ENCODE measurements at regions not wholly inside any gene's neighbourhood (a gene's known extent, or its start where the extent isn't known, plus 50 kb on each side); places are given as distances from the start of the nearest gene placed in this dataset.

GRCh38 chr1:14309984-14310383 lies 288.5 kb upstream of the KAZN start:
- H3K36me3 ChIP-seq, result no peaks in the 10 kb centered on the region
- ATAC-seq (no peak), DNase-seq (no peak)
- peaks cover 0 to 6% (median 0%) of the 10 kb centered on the region in 7 donors for H3K27me3 ChIP-seq
- peaks cover 0 to 4% (median 0%) of the 10 kb centered on the region in 9 donors for H3K4me1 ChIP-seq
- TF ChIP-seq, protein P1, sequence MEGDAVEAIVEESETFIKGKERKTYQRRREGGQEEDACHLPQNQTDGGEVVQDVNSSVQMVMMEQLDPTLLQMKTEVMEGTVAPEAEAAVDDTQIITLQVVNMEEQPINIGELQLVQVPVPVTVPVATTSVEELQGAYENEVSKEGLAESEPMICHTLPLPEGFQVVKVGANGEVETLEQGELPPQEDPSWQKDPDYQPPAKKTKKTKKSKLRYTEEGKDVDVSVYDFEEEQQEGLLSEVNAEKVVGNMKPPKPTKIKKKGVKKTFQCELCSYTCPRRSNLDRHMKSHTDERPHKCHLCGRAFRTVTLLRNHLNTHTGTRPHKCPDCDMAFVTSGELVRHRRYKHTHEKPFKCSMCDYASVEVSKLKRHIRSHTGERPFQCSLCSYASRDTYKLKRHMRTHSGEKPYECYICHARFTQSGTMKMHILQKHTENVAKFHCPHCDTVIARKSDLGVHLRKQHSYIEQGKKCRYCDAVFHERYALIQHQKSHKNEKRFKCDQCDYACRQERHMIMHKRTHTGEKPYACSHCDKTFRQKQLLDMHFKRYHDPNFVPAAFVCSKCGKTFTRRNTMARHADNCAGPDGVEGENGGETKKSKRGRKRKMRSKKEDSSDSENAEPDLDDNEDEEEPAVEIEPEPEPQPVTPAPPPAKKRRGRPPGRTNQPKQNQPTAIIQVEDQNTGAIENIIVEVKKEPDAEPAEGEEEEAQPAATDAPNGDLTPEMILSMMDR (IDR thresholded peaks at IDR 0.05), result no peak
- intact Hi-C loops (cut with DNase I), result no loop called here
- H3K4me3 ChIP-seq, result no peak overlapping the region
- no peak overlapping the region for H3K27ac ChIP-seq
- 76 to 78% methylated on average over 3 of the region's 3 CpGs for WGBS, 2 donors
- H3K9me3 ChIP-seq, result peaks cover 0 to 10% (median 0%) of the 10 kb centered on the region in 11 donors

- Histone ChIP-seq H3K9me3 (peaks cover 0 to 10% (median 0%) of the 10 kb centered on the region in 11 donors), H3K36me3 (no peaks in the 10 kb centered on the region), H3K4me3 (no peak overlapping the region), H3K4me1 (no peaks in the 10 kb centered on the region), H3K27ac (no peak overlapping the region), H3K27me3 (peaks cover 0 to 4% (median 0%) of the 10 kb centered on the region in 7 donors)
- DNase-seq, result no peak
- ATAC-seq, result no peak
- intact Hi-C loops (cut with DNase I), result no loop called here
- TF ChIP-seq, protein P1 (IDR thresholded peaks at IDR 0.05), result no peak
- 89 to 90% methylated on average over 9 of the region's 9 CpGs for WGBS, 2 donors
Measured at GRCh38 chr1:14310476-14310875, 288.0 kb upstream of the KAZN start.

DNA sequence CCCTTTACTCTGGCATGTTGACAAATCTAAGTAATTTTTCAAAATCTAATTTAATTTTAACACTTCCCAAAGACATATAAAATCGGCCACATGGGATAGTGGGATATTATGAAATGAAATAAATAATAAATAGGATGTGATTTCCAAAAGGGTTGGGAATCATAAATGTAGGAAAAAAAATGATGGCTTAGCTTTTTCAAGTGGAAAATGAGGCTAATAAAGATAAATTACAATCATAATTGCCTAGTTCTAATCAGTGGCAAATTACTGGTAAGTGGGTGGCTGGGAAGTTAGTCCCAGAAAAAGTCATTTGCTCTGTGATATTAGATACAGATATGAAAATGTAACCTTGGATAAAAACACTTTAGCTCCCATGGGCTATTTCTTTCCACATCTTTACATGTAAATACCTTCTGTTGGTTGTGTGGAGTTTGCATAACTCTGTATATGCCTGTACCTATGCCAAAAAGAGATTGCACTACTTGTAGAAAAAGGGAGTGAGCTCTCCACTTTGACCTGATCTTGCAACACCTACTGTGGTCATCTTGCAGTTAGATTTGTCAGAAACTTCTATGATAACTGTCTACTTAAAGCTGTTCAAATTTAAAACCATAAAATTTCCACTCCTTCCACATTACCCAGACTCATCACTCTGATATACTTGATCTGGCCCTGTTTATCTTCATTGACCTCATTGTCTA lies 284.6 kb upstream of the KAZN start:
- WGBS, 2 donors, result 82 to 89% methylated on average over 1 of the region's 1 CpG
- no peaks in the 10 kb centered on the region for H3K36me3 ChIP-seq
- H3K27me3 ChIP-seq, result no peaks in the 10 kb centered on the region
- no peak for ATAC-seq
- intact Hi-C loops (cut with DNase I), result no loop called here
- no peak overlapping the region for H3K27ac ChIP-seq
- peaks cover 0 to 17% (median 0%) of the 10 kb centered on the region in 11 donors for H3K9me3 ChIP-seq
- H3K4me1 ChIP-seq, result no peaks in the 10 kb centered on the region
- TF ChIP-seq, protein P1 (IDR thresholded peaks at IDR 0.05), result no peak
- no peak overlapping the region for H3K4me3 ChIP-seq
- no peak for DNase-seq

GRCh38 chr1:14318830-14319229 lies 279.7 kb upstream of the KAZN start:
- TF ChIP-seq, protein P1 (IDR thresholded peaks at IDR 0.05), result no peak
- Histone ChIP-seq H3K9me3 (peaks cover 0 to 7% (median 0%) of the 10 kb centered on the region in 11 donors), H3K36me3 (no peaks in the 10 kb centered on the region), H3K4me3 (no peak overlapping the region), H3K27ac (no peak overlapping the region), H3K4me1 (no peaks in the 10 kb centered on the region), H3K27me3 (peaks cover 0 to 22% (median 0%) of the 10 kb centered on the region in 7 donors)
- 84 to 86% methylated on average over 1 of the region's 1 CpG for WGBS, 2 donors
- DNase-seq (no peak), ATAC-seq (no peak)
- intact Hi-C loops (cut with DNase I), result no loop called here

Data from heart right ventricle (tissue), 16 donors.